ENCODE measurements at regions not wholly inside any gene's neighbourhood (a gene's known extent, or its start where the extent isn't known, plus 50 kb on each side); places are given as distances from the start of the nearest gene placed in this dataset.
"Not testable (repeated sequence)": the region's sequence is repeated elsewhere in the genome, so short reads cannot be mapped to it uniquely, and the experiment has no call there.

DNA sequence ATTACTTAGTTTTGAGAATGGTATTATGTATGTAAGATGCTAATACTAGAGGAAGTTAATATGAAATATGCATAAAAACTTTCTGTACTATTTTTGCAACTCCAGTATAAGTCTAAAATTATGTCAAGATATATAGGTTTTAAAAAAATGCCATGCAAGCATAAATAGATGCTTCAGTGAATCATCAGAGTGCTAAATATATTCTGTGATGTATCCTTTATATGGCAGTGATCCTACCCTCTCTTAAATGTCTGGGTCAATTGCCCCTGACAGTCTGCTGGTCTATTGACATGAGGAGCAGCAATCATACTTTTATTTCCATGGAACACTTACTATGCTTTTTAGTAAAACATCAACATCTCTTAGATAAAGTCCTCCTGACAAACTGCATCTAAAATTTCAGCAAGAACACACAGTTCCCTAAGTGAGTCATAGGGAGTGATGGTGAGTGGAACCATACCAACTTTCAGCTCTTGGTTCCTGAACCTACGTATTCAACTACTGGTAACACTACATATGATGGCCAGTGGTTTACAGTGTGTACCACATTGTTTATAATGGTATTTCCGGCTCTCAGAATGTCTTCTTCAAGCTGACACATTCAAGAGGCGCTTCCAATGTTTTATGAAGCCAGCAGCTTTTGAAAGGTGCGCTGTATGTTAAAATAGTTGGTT, 928.7 kb upstream of the GJE1 start:
- DNase-seq = no peak

DNA sequence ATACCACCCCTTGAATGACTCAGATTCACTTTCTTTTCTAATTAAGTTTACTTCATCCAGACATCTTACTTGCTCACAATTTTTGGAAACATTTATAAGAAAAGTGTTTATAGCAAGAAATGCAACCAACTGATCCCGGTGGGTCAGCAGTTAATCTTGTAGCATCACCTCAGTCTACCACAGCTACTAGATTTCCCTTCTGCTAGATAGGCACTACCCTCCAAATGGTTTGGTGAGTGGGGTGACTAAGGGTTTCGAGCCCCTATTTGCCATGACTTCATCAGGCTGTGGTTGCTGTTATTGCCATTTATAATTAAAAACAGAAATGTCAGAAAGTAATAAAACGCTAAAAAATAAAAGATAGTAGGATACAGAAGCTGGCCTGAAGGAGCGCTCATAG, 930.1 kb upstream of the GJE1 start:
- DNase-seq = no peak

DNA sequence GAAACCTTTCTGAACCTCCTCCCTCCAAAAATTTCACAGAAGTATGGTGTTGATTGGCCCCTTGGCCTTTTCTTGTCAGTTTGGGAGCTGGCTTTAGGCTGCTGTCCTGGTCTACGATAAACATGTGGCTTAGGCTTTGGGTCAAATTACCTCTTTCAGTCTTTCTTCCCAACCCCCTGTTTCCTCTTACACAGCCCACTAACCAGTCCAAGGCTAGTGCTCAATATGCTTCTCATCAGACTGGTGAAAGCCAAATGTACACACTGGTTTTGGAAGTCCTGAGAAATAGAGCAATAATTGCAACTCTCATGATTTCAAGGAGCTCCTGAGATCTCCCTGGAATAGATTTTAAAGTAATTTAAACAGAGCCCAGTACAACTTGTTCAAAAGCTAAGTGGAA, 933.7 kb upstream of the GJE1 start:
- no peak for DNase-seq

DNA sequence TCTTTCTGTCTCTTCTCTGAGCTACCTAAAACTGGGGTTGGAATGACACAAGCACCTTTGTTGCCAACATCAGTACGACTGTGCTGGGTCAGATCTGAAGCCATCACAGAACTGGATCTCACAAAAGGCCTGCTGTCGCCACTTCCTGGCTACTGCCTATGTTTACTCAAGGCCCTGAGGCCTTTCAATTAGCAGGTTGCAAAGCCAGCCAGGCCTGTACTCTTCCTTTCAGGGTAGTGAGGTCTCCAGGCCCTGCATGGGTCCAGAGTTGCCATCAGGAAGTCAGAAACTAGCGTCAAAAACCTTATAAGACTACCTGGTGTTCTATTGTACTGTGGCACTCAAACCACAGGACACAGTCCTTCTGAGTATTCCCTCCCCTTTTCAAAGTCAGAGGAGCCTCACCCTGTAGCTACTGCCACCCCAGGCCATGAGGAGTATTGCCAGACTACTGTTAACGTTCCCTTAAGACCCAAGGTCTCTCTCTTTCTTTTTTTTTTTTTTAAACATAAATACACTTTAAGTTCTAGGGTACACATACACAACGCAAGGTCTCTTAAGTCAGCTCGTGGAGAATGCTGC, 937.4 kb upstream of the GJE1 start:
- DNase-seq = no peak

DNA sequence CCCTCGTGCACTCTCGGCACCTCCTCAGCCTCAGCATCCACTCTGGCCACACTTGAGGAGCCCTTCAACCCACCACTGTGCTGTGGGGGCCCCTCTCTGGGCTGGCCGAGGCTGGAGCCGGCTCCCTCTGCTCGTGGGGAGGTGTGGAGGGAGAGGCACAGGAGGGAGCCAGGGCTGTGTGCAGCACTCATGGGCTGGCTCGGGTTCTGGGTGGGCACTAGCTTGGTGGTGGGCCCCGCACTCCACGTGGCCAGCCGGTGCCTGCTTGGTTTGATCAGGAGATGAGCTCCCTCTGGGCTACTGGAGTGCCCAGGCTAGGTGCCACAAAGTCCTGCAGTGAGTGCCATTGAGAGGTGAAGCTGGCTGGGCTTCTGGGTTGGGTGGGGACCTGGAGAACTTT, 949.4 kb upstream of the GJE1 start:
- no peak for DNase-seq

DNA sequence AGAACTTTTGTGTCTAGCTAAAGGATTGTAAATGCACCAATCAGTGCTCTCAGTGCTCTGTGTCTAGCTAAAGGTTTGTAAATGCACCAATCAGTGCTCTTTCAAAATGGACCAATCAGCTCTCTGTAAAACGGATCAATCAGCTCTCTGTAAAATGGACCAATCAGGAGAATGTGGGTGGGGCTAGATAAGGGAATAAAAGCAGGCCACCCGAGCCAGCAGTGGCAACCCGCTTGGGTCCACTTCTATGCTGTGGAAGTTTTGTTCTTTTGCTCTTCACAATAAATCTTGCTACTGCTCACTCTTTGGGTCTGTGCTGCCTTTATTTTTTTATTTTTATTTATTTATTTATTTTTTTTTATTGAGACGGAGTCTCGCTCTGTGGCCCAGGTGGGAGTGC, 957.3 kb upstream of the GJE1 start:
- not testable (repeated sequence) for DNase-seq

DNA sequence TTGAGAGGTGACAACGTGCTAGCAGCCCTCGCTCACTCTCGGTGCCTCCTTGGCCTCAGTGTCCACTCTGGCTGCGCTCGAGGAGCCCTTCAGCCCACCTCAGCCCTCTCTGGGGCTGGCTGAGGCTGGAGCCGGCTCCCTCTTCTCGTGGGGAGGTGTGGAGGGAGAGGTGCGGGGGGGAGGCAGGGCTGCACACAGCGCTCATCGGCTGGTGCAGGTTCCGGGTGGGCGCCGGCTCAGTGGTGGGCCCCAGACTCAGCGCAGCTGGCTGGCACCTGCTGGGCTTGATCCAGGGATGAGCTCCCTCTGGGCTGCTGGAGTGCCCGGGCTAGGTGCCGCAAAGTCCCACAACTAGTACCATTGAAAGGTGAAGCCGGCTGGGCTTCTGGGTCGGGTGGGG, 957.8 kb upstream of the GJE1 start:
- DNase-seq = no peak

DNA sequence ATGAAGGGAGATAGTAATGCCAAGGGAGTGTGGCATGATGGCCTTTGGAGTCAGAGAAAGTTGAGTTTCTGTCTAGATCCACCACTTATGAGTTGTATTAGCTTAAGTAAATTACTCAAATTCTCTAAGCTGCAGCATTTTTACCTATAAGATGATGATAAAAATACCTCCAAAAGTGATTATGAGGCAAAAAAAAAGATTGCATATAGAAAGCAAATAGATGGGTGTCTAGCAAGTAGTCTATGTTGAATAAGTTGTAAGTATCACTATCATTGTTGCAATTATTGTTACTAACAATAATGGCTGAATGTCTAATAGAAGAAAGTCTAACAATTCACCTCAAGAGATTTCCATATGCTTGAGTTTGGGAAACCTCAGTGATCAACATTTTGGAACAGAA, 959.2 kb upstream of the GJE1 start:
- DNase-seq = no peak

DNA sequence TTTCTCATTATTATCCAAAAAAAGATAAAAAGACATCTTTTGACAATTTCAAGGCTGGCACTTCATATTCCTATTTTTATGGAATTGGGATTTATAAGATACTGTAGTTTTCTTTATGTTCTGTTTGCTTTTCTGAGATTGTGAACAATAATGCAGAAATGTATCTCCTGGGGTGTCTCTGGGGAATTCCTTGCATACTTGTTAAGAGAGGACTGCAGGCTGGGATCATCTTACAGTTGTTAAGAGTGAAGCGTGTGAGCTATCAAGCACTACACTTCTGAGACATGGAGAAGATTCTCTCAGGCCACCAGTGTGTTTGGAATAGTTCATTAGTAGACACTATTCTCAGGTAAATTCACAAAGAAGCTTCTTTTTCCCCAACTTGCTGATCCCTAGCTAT, 963.3 kb upstream of the GJE1 start:
- no peak for DNase-seq

DNA sequence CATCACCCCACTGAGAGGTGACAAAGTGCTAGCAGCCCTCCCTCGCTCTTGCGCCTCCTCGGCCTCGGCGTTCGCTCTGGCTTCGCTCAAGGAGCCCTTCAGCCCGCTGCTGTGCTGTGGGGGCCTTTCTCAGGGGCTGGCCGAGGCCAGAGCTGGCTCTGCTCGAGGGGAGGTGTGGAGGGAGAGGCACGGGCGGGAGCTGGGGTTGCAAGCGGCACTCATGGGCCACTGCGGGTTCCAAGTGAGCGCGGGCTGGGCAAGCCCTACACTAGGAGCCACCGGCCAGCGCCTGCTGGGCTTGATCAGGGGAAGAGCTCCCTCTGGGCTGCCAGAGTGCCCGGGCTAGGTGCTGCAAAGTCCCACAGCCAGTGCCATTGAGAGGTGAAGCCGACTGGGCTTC, 964.8 kb upstream of the GJE1 start:
- DNase-seq = no peak

DNA sequence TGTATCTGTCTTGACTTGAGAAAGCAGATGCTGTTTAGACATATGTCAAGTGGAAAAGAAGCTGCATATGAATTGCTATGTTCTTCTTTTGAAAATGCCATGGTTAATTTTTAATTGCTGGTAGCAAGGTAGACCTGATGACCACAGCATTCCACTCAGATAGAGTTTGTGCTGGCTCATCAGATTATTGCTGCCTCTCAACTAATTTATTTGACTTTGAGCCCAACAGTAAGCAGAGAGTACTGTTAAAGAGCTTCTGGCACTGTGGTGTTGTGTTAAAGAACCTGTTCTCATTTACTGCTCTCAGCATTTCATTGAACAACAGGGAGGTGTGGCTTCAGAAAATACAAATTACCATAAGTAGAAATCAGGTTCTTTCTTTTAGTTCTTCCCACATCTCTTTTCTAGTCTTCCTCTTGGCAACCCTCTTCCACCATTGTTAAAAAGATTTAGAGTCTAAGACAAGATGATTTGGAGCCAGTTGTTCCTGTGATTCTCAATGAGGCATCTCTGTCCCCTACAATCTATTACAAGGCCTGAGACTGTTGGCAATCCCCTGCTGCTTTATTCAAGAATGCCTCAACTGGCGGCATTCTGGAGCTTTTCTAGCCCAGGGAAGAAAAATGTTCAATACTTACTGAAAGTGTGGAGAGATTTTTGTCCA, 967.6 kb upstream of the GJE1 start:
- DNase-seq = no peak

DNA sequence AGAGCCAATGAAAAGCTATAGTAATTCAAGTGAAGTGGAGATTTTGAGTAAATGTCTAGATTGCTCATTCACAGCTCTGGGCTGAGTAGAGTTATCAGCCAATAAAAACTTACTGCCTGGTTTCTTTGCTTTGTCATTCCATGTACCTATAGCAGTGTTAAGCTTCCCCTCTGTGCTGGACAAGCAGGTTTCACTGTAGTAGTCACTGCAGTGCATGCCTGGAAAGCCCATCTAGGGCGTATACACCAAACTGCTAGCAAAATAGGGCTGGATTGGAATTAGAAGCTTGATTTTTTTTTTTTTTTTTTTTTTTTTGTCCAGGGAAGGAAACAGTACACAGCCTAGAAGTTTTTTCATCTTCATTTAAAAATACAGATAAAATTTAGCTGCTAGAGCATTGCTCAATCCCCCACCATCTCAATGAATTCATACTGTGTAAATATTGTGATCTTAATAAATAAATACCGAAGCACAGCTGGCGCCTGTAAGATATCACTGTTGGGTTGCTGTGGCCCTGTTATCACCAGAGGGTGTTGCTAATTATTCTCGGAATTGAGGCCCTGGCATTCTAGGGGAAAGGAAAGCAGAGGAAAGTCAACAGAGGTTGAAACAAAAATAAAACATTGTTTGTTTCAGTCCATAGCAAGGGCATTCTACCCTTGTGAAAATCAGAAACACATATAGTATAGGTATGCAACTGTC, 968.5 kb upstream of the GJE1 start:
- DNase-seq = no peak

DNA sequence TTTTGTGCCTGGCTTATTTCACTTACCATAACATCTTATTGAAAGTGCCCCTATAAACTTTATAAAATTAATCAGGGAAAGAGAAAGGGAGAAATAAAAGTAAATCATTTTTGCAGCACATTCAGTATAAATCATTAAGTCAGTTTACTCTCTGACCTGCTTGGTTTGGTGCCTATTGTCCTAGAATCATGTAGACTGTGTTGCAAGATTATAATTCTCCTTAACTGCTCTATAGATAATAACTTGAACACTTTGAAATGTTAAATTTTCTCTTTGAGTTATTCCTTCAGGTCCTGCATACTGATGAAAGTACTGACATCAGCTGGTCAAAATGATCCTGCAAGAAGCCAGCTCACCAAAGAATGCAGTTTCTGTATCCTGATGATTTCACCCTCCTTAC, 969.6 kb upstream of the GJE1 start:
- DNase-seq = no peak

DNA sequence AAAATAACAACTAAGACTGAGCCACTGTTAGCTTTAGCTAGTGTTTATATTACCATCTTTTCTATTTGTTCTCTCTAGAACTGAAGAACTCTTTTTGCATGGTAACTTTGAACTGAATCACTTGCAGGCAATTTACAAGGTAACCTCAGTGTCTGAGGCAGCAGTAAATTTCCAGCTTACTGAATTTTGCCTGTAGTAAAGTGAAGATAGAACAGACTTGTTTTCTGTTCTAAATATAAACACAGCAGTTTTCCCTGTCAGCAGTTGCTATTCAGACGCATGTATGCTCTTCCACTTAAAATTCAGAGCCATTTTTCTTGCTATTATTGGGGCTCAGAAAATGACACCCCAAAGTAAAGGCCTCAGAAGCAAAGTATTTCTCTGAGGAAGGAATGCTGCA, 974.0 kb upstream of the GJE1 start:
- DNase-seq = no peak

DNA sequence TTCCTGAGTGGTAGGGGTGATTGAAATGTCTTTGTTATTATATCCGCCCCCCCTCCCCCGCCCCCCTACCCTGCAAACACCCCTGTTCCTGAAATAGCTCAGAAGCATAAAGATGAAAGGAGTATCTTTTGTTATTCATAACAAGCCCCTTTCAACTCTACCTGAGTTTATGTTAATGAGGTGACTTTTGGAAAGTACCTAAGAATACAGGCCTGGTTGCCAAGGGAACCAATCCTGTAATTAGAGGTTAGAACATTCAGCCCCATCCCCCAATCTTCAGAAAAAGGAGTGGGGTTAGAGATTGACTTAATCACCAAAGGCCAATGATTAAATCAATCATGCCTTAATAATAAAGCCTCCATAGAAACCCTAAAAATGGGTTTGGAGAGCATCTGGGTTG, 979.2 kb upstream of the GJE1 start:
- no peak for DNase-seq

DNA sequence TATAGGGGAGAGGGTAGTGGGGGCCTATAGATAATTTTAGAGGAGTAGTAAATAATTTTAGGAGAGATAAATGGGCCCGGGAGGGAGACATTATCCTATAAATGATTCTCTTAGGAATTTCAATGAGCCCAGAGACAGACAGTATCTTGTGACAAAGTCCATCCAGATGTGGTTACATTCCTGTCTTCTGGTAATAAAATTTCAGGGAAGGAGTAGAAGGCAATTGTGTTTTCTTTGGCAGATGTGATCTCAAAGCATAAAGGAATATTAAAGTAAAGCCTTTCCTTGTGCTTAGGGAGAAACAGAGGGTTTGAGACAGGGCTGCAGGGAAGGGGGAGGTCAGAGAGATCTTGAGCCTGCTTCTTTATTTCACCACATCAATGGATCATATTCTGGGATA, 979.8 kb upstream of the GJE1 start:
- no peak for DNase-seq

DNA sequence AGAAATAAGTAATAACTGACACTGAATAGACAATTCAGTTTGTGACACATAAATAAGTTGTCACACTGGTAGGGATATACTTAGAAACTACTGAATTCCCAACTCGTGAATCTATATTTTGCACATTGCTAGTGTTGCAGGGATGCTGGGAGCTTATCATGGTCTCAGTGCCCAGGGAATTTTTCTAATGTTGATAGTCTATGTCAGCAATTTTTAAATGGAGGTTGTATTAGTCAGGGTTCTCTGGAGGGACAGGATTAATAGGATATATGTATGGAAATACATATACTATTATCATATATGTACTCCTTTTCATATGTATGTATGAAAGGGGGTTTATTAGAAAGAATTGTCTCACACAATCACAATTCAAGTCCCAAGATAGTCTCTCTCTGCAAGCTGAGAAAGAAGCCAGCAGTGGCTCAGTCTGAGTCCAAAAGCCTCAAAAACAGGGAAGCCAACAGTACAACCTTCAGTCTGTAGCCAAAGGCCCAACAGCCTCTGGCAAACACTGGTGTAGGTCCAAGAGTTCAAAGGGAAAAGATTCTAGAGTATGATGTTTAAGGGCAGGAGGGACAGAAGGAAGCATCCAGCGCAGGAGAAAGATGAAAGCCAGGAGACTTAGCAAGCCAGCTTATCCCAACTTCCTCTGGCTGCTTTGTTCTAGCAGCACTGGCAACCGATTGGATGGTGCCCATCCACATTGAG, 980.9 kb upstream of the GJE1 start:
- no peak for DNase-seq

DNA sequence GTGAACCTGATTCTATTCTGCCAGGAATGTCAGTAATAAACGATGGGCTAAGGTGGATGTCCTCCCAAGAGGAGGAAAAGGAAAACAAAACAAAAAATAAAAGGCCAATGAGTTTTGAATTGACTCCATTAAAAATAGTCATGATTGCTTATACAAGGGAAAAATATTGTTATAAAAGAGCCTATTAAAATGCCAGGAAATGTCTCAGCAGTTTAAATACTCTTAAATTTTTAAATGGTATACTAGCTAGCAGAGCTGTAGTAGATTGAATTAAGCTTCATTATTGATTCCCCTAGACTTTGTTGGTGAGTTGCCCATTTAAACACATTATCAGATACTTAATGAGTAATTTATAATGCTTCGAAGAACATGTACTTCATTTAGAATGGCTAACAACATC, 990.9 kb upstream of the GJE1 start:
- no peak for DNase-seq

DNA sequence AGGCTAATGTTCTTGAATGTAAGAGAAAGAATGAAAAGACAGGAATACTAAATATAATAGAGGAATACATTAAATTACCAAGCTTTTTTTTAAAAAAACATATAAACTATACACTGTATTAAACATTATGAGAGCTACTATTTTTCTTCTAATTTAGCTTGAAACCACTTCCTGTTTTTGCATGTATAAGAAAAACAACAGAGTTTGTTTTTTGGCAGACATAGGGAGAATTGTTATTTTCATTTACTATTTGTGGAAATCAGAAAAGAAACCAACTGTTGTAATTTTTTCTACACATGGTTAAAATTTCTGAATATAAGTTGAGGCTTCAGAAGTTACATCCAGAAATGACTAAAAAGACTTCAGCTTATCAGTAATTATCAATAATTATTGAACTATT, 991.8 kb upstream of the GJE1 start:
- DNase-seq = no peak

DNA sequence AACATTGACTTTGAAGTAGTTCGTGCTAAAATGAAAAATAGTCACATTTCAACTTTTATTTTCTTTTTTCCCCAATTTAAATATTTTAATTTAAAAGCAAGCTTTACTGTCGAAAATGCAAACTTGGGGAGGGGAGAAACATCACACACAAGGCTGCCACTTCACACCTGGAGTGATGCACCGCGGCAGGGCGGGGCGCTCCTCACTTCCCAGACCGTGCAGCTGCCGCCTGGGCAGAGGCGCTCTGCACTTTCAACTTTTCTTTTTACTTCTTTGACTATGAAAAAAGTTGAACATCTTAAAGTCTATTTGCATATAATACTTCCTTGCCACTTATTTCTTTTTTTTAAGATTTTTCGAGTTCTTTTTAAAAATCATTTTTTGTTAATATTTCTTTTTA, 993.3 kb upstream of the GJE1 start:
- no peak for DNase-seq

DNA sequence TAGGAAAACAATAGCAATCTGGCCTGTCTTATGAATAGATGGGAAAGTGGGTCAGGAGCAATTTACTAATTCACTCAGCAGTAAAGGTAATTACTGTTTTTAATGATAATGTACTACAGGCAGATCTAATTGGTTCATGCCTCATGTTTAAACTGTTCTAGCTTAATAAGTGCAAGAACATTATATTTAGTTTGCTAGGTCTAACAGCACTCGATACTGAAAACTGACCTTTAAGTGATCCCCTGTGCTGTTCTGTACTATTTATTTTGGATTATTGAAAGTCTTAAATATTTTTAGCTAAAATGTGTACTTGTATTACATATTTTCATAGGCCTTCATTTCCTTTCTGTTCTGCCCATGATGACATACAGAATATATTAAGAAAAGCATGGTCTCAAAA, 998.0 kb upstream of the GJE1 start:
- DNase-seq = no peak

DNA sequence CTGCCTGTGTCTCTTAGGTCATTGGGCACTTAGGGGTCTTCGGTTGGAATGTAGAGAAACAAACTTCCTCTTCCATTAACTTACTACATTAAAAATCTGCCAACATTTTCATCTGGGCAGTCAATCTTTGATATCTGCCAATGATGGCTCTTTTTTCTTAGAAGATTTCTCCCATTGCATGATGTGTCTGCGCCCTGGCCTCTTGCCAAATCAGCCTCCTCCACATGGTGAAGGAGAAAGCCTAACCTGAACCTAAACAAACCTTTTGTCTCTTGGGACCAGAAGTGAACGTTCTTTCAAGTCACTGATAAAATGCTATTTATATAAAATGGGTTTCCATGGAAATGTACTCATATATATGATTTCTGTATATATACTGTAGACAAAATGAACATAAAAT, 998.9 kb upstream of the GJE1 start:
- no peak for DNase-seq

DNA sequence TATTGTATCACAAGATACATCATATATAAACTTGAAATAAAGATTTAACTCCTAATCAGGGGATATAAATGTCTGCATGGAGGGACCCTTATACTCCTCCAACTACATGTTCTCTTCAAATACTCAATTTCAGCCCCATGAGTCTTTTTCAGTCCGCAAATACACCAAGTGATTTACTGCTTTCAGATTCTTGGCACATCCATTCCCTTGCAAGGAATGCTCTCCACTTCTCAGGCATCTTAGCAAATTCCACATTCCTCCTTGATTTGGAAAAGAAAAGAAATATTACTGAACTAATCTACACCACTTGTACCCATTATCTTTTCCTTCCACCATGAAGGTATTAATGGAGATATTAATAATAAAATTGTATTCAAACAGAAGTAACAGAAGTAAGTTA, 999.4 kb upstream of the GJE1 start:
- no peak for DNase-seq

DNA sequence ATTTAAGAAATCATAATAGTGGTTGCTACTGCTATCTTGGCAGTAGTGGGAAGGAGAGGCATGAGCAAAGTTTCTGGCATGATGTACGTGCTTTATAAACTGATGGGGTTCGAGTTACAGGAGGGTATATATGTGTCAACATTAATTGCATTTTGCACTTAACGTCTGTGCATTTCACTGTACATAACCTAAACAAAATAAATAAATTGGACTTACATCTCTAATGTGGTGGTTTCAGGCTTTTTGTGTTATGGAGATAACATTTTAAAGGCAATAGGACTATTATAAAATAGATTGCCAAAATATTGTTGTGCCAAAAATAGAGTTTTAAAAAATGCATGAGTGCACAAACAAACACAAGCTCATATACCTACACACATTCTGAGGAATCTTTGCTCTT, 1001.1 kb upstream of the GJE1 start:
- no peak for DNase-seq
